ENCODE measurements at regions not wholly inside any gene's neighbourhood (a gene's known extent, or its start where the extent isn't known, plus 50 kb on each side); places are given as distances from the start of the nearest gene placed in this dataset.

DNA sequence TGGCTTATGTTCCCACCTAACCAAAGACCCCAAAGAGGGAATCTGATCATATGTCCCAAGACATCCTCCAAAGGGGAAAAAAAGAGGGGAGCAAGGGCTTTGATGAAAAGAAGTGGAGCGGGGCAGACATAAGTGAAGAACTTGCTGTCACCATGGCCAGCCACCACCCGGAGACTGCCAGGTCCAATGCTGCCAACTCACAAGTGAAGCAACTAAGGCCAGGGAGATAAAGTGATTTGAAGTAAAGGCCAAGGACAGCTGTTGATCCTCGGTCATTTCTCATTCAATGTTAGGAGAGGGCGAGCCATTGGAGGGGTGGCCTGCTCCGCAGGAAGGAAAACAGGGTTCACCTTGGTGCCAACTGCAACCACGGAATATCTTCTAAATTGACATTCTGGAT, 72.6 kb upstream of the C3orf80 start (continued):
- TF ChIP-seq ZNF24 (IDR thresholded peaks at IDR 0.05): no peak
- TF ChIP-seq ARNTL (CRISPR knock-in tag; IDR thresholded peaks at IDR 0.05): no peak

DNA sequence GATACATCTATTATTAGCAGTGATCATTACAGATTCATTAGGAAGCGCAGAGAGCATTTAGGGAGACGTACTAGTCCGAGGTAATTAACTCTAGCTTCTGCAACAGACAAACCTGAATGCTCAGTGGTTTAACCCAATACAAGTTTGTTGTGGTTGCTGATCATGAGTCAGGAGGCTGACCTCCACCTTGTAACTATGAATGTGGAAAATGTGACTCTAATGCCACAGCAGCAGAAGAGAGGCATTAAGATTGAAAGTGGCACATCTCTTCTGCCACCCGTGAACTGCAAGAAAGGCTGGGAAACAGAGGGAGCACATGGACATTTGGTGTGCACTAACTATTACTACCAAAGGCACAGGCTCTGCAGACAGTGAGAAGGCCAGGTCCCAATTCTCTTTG, 71.2 kb upstream of the C3orf80 start:
- Histone ChIP-seq H3K27me3 (ENCODE audit: control insufficient read depth in 1 of 2, insufficient read depth in 2 of 2, low read length in 2 of 2) (no peaks in the 10 kb centered on the region), H3K27ac (ENCODE audit: extremely low read length, insufficient read depth, low read length) (no peak overlapping the region), H3K4me3 (replicated peaks in 1 of 3; ENCODE audit: insufficient read depth in 1 of 3, low read depth in 2 of 3, low read length in 3 of 3) (no peak overlapping the region), H3K4me2 (ENCODE audit: low read depth, low read length) (no peak overlapping the region), H3K36me3 (replicated peaks in 1 of 2; ENCODE audit: control insufficient read depth in 1 of 2, insufficient read depth in 2 of 2, low read length in 2 of 2) (no peaks in the 10 kb centered on the region), H2AFZ (ENCODE audit: low read length) (no peak overlapping the region), H3K9me3 (ENCODE audit: low read length) (no peaks in the 10 kb centered on the region), H4K20me1 (ENCODE audit: insufficient read depth, low read length) (no peaks in the 10 kb centered on the region), H3K9ac (ENCODE audit: insufficient read depth, low read depth, low read length) (no peak overlapping the region), H3K4me1 (ENCODE audit: insufficient read depth, low read length) (no peaks in the 10 kb centered on the region), H3K79me2 (ENCODE audit: insufficient read depth, low read length) (no peaks in the 10 kb centered on the region)
- DNase-seq (ENCODE audit: low spot score) (no peak), ATAC-seq (no peak), FAIRE-seq (no peak)
- in situ Hi-C loops (cut with HindIII; ENCODE audit: extremely low pct_ligation_motif_present, low pct_unique_long_range_greater_than_20kb): no loop called here
- intact Hi-C loops (cut with micrococcal nuclease; ENCODE audit: unreplicated experiment): no loop called here
- WGBS (ENCODE audit: low lambda C conversion rate): 51% methylated on average over 4 of the region's 4 CpGs
- POLR2A ChIA-PET: no interaction called here
- CTCF ChIA-PET (ENCODE audit: low intra/inter-chr PET ratio, low total read pairs): no interaction called here
- no TSS peak for BruUV-seq (replicated peaks)
- TF ChIP-seq, protein P1, sequence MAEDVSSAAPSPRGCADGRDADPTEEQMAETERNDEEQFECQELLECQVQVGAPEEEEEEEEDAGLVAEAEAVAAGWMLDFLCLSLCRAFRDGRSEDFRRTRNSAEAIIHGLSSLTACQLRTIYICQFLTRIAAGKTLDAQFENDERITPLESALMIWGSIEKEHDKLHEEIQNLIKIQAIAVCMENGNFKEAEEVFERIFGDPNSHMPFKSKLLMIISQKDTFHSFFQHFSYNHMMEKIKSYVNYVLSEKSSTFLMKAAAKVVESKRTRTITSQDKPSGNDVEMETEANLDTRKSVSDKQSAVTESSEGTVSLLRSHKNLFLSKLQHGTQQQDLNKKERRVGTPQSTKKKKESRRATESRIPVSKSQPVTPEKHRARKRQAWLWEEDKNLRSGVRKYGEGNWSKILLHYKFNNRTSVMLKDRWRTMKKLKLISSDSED (CRISPR knock-in tag; IDR thresholded peaks at IDR 0.05): no peak
- TF ChIP-seq ZNF24 (IDR thresholded peaks at IDR 0.05): no peak
- no peak for TF ChIP-seq ZNF496 (CRISPR knock-in tag; IDR thresholded peaks at IDR 0.05; ENCODE audit: insufficient replicate concordance)
- no peak for TF ChIP-seq RARA (CRISPR knock-in tag; IDR thresholded peaks at IDR 0.05)
- TF ChIP-seq EHMT2 (IDR thresholded peaks at IDR 0.05; ENCODE audit: borderline replicate concordance, low read depth, low read length): no peak
- TF ChIP-seq, protein P2, sequence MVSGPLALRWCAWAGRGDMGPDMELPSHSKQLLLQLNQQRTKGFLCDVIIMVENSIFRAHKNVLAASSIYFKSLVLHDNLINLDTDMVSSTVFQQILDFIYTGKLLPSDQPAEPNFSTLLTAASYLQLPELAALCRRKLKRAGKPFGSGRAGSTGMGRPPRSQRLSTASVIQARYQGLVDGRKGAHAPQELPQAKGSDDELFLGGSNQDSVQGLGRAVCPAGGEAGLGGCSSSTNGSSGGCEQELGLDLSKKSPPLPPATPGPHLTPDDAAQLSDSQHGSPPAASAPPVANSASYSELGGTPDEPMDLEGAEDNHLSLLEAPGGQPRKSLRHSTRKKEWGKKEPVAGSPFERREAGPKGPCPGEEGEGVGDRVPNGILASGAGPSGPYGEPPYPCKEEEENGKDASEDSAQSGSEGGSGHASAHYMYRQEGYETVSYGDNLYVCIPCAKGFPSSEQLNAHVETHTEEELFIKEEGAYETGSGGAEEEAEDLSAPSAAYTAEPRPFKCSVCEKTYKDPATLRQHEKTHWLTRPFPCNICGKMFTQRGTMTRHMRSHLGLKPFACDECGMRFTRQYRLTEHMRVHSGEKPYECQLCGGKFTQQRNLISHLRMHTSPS (CRISPR knock-in tag; IDR thresholded peaks at IDR 0.05; ENCODE audit: low read depth): no peak
- TF ChIP-seq ELF4 (CRISPR knock-in tag; IDR thresholded peaks at IDR 0.05; ENCODE audit: borderline replicate concordance): no peak
- TF ChIP-seq ZBTB1 (CRISPR knock-in tag; IDR thresholded peaks at IDR 0.05; ENCODE audit: borderline replicate concordance): no peak
- TF ChIP-seq SRF (IDR thresholded peaks at IDR 0.05; ENCODE audit: low read depth, low read length): no peak
- no peak for TF ChIP-seq PHF5A (CRISPR knock-in tag; IDR thresholded peaks at IDR 0.05; ENCODE audit: low read depth, unreplicated experiment)
- TF ChIP-seq, protein P3, sequence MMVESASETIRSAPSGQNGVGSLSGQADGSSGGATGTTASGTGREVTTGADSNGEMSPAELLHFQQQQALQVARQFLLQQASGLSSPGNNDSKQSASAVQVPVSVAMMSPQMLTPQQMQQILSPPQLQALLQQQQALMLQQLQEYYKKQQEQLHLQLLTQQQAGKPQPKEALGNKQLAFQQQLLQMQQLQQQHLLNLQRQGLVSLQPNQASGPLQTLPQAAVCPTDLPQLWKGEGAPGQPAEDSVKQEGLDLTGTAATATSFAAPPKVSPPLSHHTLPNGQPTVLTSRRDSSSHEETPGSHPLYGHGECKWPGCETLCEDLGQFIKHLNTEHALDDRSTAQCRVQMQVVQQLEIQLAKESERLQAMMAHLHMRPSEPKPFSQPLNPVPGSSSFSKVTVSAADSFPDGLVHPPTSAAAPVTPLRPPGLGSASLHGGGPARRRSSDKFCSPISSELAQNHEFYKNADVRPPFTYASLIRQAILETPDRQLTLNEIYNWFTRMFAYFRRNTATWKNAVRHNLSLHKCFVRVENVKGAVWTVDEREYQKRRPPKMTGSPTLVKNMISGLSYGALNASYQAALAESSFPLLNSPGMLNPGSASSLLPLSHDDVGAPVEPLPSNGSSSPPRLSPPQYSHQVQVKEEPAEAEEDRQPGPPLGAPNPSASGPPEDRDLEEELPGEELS (CRISPR knock-in tag; IDR thresholded peaks at IDR 0.05): no peak
- no peak for TF ChIP-seq FOXM1 (CRISPR knock-in tag; IDR thresholded peaks at IDR 0.05)
- TF ChIP-seq ZKSCAN5 (CRISPR knock-in tag; IDR thresholded peaks at IDR 0.05): no peak
- no peak for TF ChIP-seq HOXA7 (CRISPR knock-in tag; IDR thresholded peaks at IDR 0.05)
- no peak for TF ChIP-seq FLYWCH1 (CRISPR knock-in tag; IDR thresholded peaks at IDR 0.05)
